Motor neuron (in vitro differentiated cells): ENCODE measurements at regions not wholly inside any gene's neighbourhood (a gene's known extent, or its start where the extent isn't known, plus 50 kb on each side); places are given as distances from the start of the nearest gene placed in this dataset.

Experiments
- ATAC-seq, 8 experiments: fragments of 200-7000 bp; cut with Tn5 transposase; replicated peaks in 6 of 8; 2 replicates each; pipeline ENCODE4 v1.8.0; 2021; ENCODE audit warnings: mild to moderate bottlenecking in 8 of 8, moderate library complexity in 8 of 8
- H3K27ac ChIP-seq, 2 donors: fragments of 250-450 bp; sonication (Bioruptor Pico); 2 replicates each; pipeline ENCODE4 v1.9.0; 2021; ENCODE audit warnings: antibody characterized with exemption in 2 of 2, mild to moderate bottlenecking in 2 of 2, moderate library complexity in 1 of 2
- H3K4me1 ChIP-seq, 2 donors: fragments of 250-450 bp; sonication (Bioruptor Pico); replicated peaks in 1 of 2; 2 replicates each; pipeline ENCODE4 v1.6.1; 2021; ENCODE audit warnings: antibody characterized with exemption in 2 of 2, mild to moderate bottlenecking in 2 of 2, moderate library complexity in 1 of 2
- H3K4me3 ChIP-seq, 5 donors: fragments of 250-450 bp; sonication (Bioruptor Pico); 2 replicates each; pipeline ENCODE4 v1.9.0; 2021; ENCODE audit warnings: antibody characterized with exemption in 5 of 5, mild to moderate bottlenecking in 5 of 5, moderate library complexity in 4 of 5
- WGBS, 10 experiments: fragments of 450-650 bp; shearing (Covaris generic); methylation state at CpG; one replicate each; pipeline ENCODE4 v1.0.0; 2022; 5-methylcytosine and 5-hydroxymethylcytosine counted together
- in situ Hi-C, 9 experiments: fragments of 400-800 bp; cut with MboI; loops; one replicate each; pipeline ENCODE4 v1.15.0; 2021; ENCODE audit warnings: low sequenced_read_pairs in 9 of 9, low pct_unique_long_range_greater_than_20kb in 2 of 9; ENCODE audit not compliant: unreplicated experiment in 9 of 9

DNA sequence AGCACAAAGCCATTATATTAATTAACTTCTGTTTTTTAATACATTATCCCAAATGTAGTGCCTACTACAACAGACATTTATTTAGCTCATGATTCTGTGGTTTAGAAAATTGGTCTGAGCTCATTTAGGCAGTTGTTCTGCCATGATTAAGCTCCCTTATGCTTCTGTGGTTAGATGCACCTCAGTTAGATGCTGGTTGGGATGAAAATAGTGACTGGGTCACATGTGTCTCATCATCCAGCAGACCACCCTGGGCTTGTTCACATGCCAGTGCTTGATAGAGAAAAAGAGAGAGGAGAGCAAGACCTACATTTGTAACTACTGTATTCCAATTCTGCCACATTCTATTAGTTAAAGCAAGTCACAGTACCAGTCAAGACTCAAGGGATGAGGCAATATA is 376.4 kb upstream of the GNPDA2 start:
- peaks cover 5 to 7% of the 10 kb centered on the region in 2 donors for H3K4me1 ChIP-seq
- ATAC-seq: no peak
- no peak overlapping the region for H3K27ac ChIP-seq
- H3K4me3 ChIP-seq: no peak overlapping the region
- in situ Hi-C loops: no loop called here

DNA sequence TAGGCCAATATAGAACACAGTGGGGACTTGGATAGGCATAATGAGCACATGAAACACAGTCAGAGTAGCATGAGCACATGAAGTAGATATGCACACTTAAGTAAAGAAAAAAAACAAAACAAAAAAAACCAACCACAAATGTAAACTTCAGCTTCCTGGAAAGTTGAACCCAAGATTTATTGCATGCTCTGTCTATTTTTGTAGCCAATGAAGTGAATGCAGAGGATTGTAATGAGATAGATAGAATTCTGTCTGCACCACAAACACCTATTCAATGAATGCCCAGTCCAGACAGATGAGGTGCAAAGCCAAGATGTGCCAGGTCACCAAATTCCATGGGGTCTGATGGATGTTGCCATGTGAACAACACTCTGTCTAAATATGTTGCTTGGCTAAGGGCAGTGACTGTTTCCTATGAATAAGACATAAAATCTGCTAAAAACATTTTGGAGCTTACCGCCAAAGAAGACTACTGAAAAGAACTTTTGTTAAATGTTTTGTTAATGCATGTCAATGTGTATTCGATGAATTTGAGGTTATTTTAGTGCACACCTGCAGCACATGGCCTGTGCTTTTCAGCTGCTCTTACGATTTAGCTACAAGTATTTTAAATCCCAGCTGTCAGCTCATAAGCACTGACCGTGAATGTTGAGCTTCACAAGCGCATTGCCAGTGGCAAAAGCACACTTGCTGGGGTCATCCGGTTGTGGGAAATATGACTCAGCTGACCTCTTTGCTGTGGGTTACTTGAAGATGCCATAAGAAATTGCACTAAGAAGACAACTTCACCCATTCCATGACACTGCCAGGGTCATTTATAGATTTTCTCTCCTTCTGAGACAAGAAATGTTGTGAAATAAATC is 374.8 kb upstream of the GNPDA2 start:
- no peak overlapping the region for H3K4me3 ChIP-seq
- H3K27ac ChIP-seq: no peak overlapping the region
- 14 to 80% (median 55%) methylated on average over 1 to 6 of the region's 6 CpGs for WGBS, 10 experiments
- in situ Hi-C loops: no loop called here
- ATAC-seq: peak in 5 of 8 experiments; percentile 50 to 93 (median 74)
- H3K4me1 ChIP-seq: peaks cover 5 to 7% of the 10 kb centered on the region in 2 donors

DNA sequence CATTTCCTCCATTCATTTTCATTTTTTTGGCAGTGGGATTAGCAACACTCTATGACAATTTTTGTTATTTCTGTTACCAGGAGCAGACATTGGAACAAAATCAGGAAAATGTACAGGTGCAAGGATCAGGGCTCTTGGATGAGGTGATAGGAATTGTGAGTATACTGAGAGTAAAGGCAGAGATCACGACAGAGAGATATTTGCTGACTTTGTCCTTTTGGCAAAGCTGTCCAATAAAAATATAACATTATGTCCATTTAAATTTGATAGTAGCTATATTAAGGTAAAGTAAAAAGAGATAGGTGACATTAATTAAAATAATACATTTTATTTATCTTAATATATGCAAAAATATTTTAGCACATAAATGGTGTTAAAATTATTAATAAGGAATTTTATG is 373.1 kb upstream of the GNPDA2 start:
- WGBS, 10 experiments: 0 to 100% (median 88%) methylated on average over 1 of the region's 1 CpG
- peaks cover 5 to 7% of the 10 kb centered on the region in 2 donors for H3K4me1 ChIP-seq
- no peak for ATAC-seq
- no peak overlapping the region for H3K4me3 ChIP-seq
- in situ Hi-C loops: no loop called here
- no peak overlapping the region for H3K27ac ChIP-seq

DNA sequence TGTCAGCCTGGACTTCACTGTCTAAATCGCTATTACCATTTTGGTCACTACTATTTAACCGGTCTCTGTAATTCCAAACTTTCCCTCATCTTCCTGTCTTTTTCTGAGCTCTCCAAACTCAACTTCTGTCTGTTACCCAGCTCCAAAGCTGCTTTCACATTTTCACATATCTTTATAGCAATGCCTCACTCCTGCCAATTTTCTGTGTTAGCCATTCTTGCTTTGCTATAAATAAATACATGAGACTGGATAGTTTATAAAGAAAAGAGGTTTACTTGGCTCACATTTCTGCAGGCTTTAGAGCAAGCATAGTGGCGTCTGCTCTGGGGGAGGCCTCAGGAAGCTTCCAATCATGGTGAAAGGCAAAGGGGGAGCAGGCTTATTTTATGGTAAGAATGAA is 368.3 kb upstream of the GNPDA2 start:
- no peak overlapping the region for H3K27ac ChIP-seq
- WGBS, 10 experiments: 33 to 100% (median 91%) methylated on average over 2 to 3 of the region's 3 CpGs; no CpG with 5 or more reads in 1 of the 10 experiments
- in situ Hi-C loops: no loop called here
- ATAC-seq: no peak
- no peak overlapping the region for H3K4me3 ChIP-seq
- no peaks in the 10 kb centered on the region for H3K4me1 ChIP-seq

DNA sequence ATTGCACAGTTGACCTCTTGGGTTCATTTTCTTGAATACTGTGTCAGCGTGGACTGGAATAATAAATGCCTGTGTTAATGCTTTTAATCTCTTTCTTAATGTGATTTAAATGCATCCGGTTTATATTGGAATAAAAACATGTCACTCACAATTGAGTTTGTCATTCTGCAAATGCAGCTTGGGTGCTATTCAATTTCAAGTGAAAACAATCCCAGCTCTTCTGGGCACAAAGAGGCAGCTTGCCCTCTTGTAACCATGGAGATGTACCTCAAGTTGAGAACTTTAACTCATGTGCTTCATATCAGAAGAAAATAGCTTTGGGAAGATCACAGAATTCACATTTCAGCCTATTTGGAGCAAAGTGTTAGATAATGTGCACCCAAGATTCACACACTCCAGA is 355.7 kb upstream of the GNPDA2 start:
- 4 to 61% (median 32%) methylated on average over 1 to 2 of the region's 2 CpGs; no CpG with 5 or more reads in 2 of the 10 experiments for WGBS, 10 experiments
- in situ Hi-C loops: no loop called here
- ATAC-seq: peak in 3 of 8 experiments; percentile 28 to 41 (median 32)
- H3K27ac ChIP-seq: no peak overlapping the region
- no peak overlapping the region for H3K4me3 ChIP-seq
- peaks cover 0 to 5% of the 10 kb centered on the region in 2 donors for H3K4me1 ChIP-seq

DNA sequence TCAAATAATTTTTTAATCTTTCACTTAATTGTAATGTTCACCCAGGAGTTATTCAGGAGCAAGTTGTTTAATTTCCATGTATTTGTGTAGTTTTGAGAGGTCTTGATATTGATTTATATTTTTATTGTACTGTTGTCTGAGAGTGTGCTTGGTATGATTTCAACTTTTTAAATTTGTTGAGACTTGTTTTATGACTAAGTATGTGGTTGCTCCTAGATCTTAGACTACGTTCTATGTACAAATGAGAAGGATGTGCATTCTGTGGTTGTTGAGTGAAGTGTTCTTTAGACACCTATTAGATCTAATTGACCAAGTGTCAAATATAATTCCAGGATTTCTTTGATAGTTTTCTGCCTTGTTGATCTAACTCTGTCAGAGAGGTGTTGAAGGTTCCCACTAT is 353.3 kb upstream of the GNPDA2 start:
- Histone ChIP-seq H3K4me1 (peaks cover 0 to 5% of the 10 kb centered on the region in 2 donors), H3K27ac (no peak overlapping the region), H3K4me3 (no peak overlapping the region)
- ATAC-seq: no peak
- WGBS, 10 experiments: 11 to 100% (median 17%) methylated on average over 1 of the region's 1 CpG; no CpG with 5 or more reads in 3 of the 10 experiments
- in situ Hi-C loops: no loop called here

DNA sequence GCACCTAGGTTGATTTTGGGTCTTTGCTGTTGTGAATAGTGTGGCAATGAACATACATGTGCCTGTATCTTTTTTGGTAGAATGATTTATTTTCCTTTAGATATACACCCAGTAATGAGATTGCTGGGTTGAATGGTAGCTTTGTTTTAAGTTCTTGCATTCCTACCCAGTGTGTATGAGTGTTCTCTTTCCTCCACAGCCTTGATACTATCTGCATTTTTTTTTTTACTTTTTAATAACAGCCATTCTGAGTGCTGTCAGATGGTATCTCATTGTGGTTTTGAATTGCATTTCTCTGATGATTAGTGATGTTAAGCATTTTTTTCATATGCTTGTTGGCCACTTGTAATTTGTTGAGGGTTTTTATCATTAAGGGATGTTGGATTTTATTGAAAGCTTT is 351.8 kb upstream of the GNPDA2 start:
- Histone ChIP-seq H3K4me1 (peaks cover 0 to 5% of the 10 kb centered on the region in 2 donors), H3K4me3 (no peak overlapping the region), H3K27ac (no peak overlapping the region)
- in situ Hi-C loops: no loop called here
- ATAC-seq: no peak

DNA sequence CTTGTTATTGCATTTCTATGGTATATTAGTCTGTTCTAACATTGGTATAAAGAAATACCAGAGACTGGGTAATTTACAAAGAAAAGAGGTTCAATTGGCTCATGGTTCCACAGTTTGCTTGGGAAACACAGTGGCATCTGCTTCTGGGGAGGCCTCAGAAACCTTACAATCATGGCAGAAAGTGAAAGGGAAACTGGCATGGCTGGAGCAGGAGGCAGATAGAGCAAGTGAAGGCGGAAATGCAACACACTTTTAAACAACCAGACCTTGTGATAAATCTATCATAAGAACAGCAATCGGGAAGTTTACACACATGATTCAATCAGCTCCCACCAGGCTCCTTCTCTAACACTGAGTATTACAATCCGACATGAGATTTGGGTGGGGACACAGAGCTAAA is 346.6 kb upstream of the GNPDA2 start:
- no peak for ATAC-seq
- Histone ChIP-seq H3K4me3 (no peak overlapping the region), H3K4me1 (no peaks in the 10 kb centered on the region), H3K27ac (no peak overlapping the region)
- in situ Hi-C loops: no loop called here
- WGBS, 10 experiments: 7 to 100% (median 68%) methylated on average over 1 to 3 of the region's 3 CpGs

DNA sequence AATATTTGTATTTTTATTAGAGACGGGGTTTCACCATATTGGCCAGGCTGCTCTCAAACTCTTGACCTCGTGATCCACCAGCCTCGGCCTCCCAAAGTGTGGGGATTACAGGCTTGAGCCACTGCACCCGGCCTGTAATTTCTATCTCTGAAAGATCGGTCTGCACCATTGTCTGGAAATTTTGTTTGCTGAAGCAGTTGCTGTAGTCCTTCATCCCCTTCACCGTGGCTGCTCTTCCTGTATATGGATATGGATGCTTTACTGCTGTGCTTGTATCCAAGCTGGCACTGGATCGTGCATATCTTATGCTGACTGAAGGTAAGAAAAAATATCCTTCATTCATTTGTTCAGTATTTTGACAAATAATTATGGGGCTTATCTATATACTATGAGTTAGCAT is 338.4 kb upstream of the GNPDA2 start:
- H3K4me3 ChIP-seq: no peak overlapping the region
- ATAC-seq: no peak
- H3K4me1 ChIP-seq: peaks cover 0 to 2% of the 10 kb centered on the region in 2 donors
- 8 to 100% (median 83%) methylated on average over 1 to 7 of the region's 7 CpGs; no CpG with 5 or more reads in 2 of the 10 experiments for WGBS, 10 experiments
- in situ Hi-C loops: no loop called here
- H3K27ac ChIP-seq: no peak overlapping the region

DNA sequence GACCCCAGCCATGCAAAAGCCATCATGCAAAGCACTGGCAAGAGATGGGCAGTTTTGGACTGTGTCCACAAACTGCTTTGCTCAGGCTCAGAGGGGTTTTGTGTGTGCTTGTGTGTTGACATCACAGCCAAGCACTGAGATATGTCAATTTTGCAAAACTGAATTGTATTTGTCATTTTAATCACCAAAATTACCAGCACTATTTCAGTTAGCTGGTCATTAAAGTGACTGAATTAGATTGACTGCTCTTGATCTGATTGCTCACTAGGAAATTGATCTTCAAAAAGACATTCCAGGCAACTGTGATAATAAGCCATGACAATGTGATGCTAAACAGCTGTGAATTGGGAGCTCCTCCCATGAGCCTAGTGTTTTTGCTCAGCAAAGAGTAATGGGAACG is 337.3 kb upstream of the GNPDA2 start:
- in situ Hi-C loops: no loop called here
- peak in 4 of 8 experiments; percentile 38 to 66 (median 49) for ATAC-seq

DNA sequence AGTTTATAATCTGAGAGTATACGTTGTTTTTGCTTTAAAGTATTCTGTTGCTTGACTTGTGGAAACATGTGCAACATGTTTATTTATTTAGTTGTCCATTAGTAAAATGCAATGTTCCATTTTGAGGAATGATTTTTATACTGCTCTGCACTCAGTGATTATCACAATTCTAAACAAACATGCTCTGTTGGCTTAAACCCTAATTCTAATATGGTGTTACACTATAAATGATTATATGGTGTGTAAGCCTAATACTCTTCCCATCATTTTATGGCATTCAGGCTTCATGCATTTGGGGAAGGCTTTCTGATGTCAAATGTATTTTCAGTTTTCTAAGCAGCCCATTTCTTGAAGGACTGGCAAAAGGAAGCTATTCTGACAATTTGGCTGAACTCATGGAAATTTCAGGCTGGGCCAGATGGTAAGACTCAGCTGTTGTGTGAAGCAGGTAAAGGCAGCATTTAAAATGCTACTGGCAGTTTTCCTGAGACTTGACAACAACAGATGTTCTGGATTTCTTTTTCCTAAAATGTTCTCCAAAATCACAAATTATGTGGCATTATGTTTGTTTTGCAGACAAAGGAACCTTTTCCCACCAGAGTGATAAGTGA is 336.7 kb upstream of the GNPDA2 start:
- Histone ChIP-seq H3K4me1 (peaks cover 0 to 2% of the 10 kb centered on the region in 2 donors), H3K4me3 (no peak overlapping the region), H3K27ac (no peak overlapping the region)
- in situ Hi-C loops: no loop called here
- ATAC-seq: no peak
- WGBS, 10 experiments: 0 to 100% (median 46%) methylated on average over 1 of the region's 1 CpG; no CpG with 5 or more reads in 2 of the 10 experiments

More for the DNA sequence above, 337.3 kb upstream of the GNPDA2 start:
- H3K4me3 ChIP-seq: no peak overlapping the region
- WGBS, 10 experiments: 0 to 11% (median 8%) methylated on average over 1 of the region's 1 CpG; no CpG with 5 or more reads in 3 of the 10 experiments
- H3K4me1 ChIP-seq: peaks cover 0 to 2% of the 10 kb centered on the region in 2 donors
- H3K27ac ChIP-seq: no peak overlapping the region

DNA sequence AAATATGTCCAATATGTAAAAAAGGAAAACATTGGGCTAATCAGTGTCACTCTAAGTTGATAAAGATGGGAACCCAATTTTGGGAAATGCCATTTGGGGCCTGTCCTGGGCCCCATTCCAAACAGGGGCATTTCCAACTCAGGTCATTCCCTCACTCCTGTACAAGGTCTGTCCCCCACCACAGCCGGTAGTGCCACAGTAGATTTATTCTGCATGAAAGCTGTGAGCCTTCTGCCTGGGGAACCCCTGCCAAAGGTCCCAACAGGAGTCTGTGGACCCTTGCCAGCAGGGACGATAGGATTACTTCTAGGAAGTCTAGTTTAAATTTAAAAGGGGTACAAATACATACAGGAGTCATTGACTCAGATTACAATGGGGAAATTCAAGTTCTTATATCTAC is 317.6 kb upstream of the GNPDA2 start:
- in situ Hi-C loops: no loop called here
- H3K4me3 ChIP-seq: no peak overlapping the region
- no peaks in the 10 kb centered on the region for H3K4me1 ChIP-seq
- no peak for ATAC-seq
- 0 to 80% (median 57%) methylated on average over 1 to 2 of the region's 2 CpGs; no CpG with 5 or more reads in 1 of the 10 experiments for WGBS, 10 experiments
- no peak overlapping the region for H3K27ac ChIP-seq

DNA sequence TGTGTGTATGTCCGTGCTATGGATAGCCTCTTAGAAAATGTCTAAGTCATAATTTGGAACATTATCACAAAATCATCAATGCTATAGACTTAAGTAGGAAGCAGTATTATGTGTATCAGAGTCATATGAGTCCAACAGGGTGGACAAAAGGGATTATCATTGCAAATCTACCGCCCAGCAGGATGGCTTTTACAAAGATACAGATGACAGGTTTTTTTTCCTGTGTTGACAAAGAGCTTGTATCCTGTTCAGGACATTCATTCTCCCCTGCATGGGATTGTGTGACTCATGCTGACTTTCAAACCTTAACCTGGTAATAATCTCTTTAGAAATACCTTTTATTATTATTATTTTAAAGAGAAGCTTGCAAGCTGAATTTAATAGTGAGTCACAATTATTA is 310.3 kb upstream of the GNPDA2 start:
- H3K4me1 ChIP-seq: peaks cover 9 to 19% of the 10 kb centered on the region in 2 donors
- no peak overlapping the region for H3K27ac ChIP-seq
- in situ Hi-C loops: no loop called here
- peak in 5 of 8 experiments; percentile 85 to 99 (median 96) for ATAC-seq
- 0 to 100% (median 50%) methylated on average over 1 to 2 of the region's 2 CpGs; no CpG with 5 or more reads in 1 of the 10 experiments for WGBS, 10 experiments
- no peak overlapping the region for H3K4me3 ChIP-seq
